Right lobe of liver (tissue), 4 donors: ENCODE measurements at regions not wholly inside any gene's neighbourhood (a gene's known extent, or its start where the extent isn't known, plus 50 kb on each side); places are given as distances from the start of the nearest gene placed in this dataset.

ENCODE experiments used
- CTCF ChIP-seq, 4 donors: fragments of 200-600 bp in 3 of 4; fragments of 450-650 bp in 1 of 4; IDR thresholded peaks; one replicate each; pipeline versions ENCODE4 v1.5.1 to v1.8.0; 2016 to 2022; ENCODE audit warnings: antibody characterized with exemption in 4 of 4, mild to moderate bottlenecking in 2 of 4
- POLR2A ChIP-seq: fragments of 450-650 bp; IDR thresholded peaks from one replicate; pipeline ENCODE4 v1.6.1; 2017; ENCODE audit warnings: antibody characterized with exemption, mild to moderate bottlenecking
- donor health status: DM: no; HTN: no; CAD: no.
- donor health status: DM: no; HTN: no; CAD: no.
- donor health status: DM: no; HTN: yes; CAD: no.

DNA sequence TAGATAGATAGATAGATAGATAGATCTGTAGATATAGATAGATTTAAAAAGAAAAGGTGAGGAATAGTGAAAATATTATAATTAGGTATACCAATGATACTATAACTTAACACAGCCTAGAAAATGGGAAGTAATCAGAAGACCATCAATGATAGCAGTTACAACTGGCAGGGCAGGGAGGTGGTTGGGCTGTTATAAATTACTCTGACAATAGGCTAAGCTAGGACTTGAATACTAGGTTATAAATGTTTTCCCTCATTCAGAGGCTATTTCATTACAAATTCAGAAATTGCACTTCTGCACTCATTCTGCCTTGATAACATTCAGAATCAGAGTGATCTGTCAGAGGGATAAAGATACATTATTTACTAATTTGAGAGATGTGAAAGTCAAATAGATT, 273.4 kb upstream of the PLD5 start:
- no peak for TF ChIP-seq CTCF (IDR thresholded peaks at IDR 0.05)
- no peak for TF ChIP-seq POLR2A
